CD4-positive, alpha-beta T cell treated with Interleukin-4 for 4 hours (primary cell): ENCODE measurements at regions not wholly inside any gene's neighbourhood (a gene's known extent, or its start where the extent isn't known, plus 50 kb on each side); places are given as distances from the start of the nearest gene placed in this dataset.

Experiments used
- DNase-seq: peaks from one replicate; pipeline ENCODE4 v3.0.0-alpha.2; 2020

GRCh38 chr20:60132162-60132826, 174.1 kb downstream of the CDH26 start:
- DNase-seq = no peak

DNA sequence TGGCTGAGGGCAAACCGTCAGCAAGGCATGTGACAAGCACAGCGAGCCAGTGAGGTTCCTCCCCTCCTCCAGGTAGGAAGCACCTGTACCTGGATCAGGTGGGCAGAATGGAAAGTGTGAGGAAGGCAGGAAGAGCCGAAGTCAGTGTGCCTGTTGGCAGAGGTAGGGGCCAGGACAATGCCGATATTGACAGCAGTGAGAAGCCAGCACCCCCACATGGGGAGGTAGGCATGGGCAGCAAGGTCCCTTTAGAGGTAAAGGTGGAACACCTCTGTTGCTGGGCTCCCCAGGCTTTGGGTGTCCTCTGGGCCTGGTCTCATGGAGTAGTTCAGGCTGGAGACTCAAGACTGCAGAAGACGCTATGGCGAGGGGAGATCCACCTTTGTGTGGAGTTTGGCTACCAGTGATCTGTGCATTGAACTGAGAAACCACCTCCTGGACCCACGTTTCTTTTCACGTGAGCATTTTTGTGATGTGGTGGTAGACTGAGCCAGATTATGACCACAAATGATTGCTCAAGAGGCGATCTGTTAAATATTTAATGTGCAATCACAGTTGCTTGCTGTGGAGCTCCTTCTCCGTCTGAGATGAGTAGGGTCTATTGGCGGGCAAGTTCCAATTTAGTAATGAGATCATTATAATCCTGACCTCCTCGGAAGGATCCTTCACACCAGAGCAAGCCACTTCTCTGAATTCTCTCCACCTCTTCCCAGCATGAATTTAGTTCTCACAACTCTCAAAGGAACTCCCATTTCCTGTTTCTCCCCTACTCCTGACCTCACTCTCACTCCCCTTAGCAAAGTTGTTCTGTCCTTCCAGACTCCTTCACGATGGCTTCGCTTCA, 174.8 kb downstream of the CDH26 start:
- no peak for DNase-seq

GRCh38 chr20:60135276-60135675, 177.1 kb downstream of the CDH26 start:
- no peak for DNase-seq

DNA sequence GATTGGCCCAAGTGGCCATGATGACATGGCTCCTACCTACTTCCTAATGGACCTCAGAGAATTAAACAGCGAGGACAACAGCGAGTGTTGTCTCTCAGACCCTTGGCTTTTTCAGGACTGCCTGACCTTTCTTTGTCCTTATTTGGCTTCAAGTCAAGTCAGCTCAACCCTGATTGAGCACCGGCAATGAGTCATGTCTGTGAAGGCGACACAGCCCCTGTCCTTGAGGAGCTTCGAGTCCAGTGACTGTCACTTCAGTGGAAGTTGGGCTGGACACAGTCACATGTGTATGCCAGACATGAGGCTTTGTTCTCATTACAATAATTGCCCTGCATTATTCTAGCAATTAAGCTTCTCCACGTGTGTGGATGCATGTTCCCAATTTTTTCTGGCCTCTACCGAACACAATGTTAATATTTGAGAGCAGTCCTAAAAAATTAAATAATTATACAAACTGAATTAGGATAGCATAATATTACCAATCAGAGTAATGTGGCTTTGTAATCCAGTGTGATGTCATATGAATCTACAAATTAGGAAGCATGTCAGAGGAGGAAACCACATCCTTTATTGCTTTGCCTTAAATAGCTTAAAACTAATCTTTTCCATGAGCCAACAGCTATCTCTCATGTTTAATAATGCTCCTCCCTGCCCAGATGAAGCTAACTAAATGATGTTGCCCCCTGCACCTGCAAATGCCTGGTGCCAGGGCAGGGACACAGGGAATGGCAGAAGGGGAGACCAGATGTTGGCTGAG, 178.6 kb downstream of the CDH26 start:
- DNase-seq = no peak

GRCh38 chr20:60137657-60138245, 179.5 kb downstream of the CDH26 start:
- DNase-seq = peak; percentile 34

DNA sequence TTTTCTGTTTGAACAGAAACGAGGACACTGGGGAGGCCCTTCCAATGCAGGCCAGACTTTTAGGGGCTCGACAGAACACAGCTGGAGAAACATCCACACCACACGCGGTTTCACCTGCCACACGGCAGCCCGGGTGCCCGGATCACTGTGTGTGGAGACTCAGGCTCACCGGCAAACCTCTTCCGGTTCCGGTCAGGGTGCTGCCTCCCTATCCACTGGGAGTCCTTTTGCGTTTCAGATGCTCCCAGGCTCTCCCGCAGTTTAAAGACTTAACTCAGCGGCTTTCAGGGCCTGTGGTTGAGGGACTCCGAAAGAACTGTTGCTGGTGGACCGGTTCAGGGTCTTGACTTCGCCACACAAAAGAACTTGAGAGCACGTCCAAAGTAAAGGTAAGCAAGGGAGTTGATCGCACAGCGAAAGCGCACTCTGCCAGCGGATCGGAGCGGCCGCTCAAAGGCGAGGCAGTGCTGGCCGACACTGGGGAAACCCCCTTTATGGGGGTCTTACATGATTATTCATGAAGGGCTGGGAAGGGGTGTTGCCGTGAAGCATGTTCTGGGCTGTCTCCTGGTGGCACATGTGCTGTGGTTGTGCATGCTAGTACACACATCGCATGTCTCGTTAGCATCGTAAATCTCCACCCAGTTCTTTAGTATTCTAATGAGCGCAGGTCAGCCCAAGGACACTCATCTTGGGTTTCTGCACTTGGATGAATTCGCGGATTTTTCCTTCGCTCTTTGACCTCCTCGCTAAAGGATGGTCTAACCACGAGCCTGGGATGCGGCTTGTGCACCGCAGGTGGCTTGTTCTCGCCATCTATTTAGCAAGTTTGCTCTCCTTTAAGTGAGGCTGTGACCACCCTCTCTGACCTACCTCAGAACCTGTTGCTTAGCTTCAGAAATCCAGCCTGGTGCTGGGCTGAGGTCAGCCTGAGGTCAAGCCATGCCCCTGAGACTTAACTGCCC, 180.3 kb downstream of the CDH26 start:
- peak; percentile 41 for DNase-seq

DNA sequence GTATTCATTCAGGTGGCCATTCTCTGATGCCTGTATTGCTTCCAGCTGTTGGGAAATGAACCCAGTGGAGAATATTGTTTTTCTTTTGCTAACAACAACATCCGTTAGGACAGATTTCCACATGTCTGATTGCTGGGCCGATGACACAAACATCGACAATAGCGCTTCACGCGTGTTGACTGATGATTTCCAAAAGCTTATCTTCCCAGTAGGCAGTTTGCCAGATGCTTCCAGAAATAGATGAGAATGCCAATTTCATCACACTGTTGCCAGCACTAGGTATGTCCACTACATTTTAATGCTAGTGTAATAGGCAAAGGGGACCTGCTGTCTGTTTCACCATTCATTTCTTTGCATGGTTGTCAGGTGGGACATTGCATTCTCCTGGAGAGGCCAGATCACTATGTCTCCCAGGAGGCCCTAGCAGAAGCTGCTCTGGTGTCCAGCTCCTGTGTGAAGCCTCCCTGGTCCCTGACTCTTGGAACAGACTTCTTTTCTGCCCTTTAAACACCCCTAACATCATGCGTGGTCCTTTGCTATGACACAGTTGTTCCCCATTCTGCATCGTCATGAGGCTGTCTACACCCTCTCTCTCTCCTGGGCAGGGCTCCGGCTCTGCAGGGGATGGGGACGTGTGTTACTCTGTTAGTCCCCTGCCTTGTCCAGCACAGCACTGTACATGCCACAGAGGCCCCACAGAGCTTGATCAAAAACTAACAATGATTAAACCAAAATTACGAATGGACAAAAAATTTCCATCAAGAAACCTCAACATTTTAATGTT, 181.6 kb downstream of the CDH26 start:
- no peak for DNase-seq

DNA sequence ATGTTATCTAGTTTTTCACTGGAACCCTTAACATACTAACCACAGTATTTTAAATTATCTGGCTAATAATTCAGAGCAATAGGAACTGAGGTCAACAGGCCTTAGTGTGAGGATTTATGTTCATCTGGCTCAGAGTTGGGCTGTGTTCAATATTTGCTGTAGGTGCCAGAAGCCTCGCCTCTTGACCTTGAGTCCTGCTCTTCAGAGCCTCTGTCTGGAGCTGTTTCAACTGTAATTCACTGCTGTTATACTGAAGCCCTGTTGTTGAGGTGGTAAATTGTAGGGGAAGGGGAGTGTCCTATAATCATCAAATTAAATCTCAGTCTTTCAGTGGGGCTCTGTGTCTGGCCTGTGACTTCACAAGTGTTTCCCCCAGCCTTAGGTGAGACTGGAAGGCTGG, 184.4 kb downstream of the CDH26 start:
- no peak for DNase-seq

DNA sequence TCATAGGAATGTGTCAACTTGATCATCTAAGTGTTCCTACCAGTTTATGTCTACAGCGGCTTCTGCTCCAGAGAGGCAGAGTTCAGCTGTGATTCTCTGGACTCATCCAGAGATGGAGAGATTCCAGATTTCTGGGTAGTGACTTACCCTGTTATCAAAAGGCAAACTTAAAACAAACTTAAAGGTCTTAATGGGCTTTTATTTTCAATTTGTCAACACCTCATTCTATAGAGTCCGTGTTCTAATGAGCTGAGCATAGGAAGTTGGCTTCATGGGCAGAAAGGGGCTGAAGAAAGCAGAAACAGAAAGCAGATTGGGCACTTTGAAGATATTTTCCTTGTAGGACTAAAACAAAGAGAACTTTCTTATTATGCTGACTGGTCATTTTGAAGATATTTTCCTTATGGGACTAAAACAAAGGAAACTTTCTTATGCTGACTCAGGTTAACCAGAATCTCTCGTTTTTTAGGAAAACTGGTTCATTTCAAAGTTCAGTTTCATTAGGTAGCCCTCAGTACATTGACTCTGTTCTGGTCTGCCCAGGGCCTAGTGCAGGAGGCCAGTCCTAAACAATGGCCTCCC, 185.1 kb downstream of the CDH26 start:
- DNase-seq = no peak

- DNase-seq = no peak
Observed at GRCh38 chr20:60144404-60144803, 186.2 kb downstream of the CDH26 start.

- no peak for DNase-seq
Observed at GRCh38 chr20:60144974-60145527, 186.8 kb downstream of the CDH26 start.

DNA sequence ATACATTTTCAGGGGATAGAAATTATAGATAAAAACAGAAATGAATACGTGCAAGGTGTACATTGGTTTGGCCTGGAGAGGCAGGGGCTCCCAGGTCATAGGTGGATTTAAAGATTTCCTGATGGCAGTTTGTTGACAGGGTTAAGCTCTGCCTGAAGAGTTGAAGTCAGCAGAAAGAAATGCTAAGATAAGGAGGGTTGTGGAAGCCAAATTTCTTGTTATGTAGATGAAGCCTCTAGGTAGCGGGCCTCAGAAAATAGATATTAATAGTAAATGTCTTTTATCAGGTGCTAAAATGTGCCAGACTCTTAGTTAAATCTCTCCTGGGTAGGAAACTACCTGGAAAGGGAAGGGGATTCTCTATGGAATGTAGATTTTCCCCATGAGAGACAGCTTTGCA, 188.8 kb downstream of the CDH26 start:
- no peak for DNase-seq

DNA sequence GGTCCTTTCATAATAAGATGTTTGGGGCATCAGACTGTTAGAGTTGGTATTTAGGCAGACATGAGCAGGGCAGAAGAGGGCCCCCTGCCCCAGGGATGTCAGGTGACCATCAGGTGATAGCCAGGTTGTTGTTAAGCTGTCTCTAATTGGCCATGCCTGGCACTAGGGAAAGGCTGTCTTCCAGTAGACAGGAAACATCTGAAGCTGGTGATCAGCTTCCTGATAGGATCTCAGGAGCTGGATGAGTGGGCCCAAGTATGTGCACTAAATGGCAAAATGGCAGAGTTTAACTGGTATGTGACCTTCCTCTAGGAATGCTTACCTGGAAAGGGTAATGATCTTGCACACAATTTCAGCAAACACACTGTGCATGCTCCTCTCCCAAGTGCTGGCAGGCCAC, 190.7 kb downstream of the CDH26 start:
- no peak for DNase-seq

- no peak for DNase-seq
Observed at GRCh38 chr20:60152792-60153191, 194.6 kb downstream of the CDH26 start.

GRCh38 chr20:60160451-60161145, 202.4 kb downstream of the CDH26 start:
- DNase-seq = no peak

- DNase-seq = no peak
Observed at GRCh38 chr20:60167812-60168211, 209.6 kb downstream of the CDH26 start.

DNA sequence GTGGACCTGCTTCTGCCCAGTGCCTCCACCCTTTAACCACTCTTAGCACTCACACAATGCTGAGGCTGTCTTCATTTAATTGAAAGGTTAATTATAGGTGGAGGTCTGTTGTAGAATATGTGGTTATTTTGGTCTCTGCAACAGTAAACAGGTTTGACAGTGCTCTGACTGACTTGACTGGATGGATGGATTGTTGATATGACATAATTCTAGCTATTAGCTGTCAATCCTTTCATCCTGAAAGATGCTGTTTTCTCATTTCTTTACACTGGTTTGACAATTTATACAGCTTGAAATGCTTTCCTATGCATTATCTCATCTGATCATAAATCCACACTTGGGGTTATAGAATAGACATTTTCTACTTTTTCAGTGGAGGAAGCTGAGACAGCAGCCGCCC, 210.7 kb downstream of the CDH26 start:
- no peak for DNase-seq

DNA sequence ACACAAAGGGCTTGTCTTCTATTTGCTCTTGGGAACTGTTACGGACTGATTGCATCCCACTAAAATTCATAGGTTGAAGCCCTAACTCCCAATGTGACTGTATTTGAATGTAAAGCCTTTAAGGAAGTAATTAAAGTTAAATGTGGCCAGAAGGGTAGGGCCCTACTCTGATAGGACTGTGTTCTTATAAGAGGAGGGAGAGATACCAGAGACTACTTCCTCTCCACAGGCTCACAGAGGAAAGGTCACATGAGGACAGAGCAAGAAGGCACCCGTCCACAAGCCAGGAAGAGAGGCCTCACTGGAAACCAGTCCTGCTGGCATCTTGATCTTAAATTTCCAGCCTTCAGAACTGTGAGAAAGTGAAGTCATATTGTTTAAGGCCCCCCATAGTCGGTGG, 211.9 kb downstream of the CDH26 start:
- no peak for DNase-seq

GRCh38 chr20:60171313-60171712, 213.1 kb downstream of the CDH26 start:
- no peak for DNase-seq

- DNase-seq = no peak
Observed at GRCh38 chr20:60171738-60172137, 213.5 kb downstream of the CDH26 start.
